Osteocyte (in vitro differentiated cells): ENCODE measurements at regions not wholly inside any gene's neighbourhood (a gene's known extent, or its start where the extent isn't known, plus 50 kb on each side); places are given as distances from the start of the nearest gene placed in this dataset.

Experiments used
- DNase-seq: peaks from one replicate; pipeline ENCODE4 v3.0.0; 2021; ENCODE audit warnings: mixed read lengths; ENCODE audit not compliant: unreplicated experiment; ENCODE audit errors: extremely low spot score
- H3K27ac Mint-ChIP-seq: one replicate; pipeline ENCODE4 v1.8.0; 2021; ENCODE audit warnings: mild to moderate bottlenecking, mixed read lengths; ENCODE audit not compliant: unreplicated experiment
- H3K27me3 Mint-ChIP-seq: one replicate; pipeline ENCODE4 v1.8.0; 2021; ENCODE audit warnings: mixed read lengths; ENCODE audit not compliant: unreplicated experiment
- H3K36me3 Mint-ChIP-seq: one replicate; pipeline ENCODE4 v1.8.0; 2021; ENCODE audit warnings: mixed read lengths; ENCODE audit not compliant: unreplicated experiment
- H3K4me1 Mint-ChIP-seq: one replicate; pipeline ENCODE4 v1.8.0; 2021; ENCODE audit warnings: mixed read lengths; ENCODE audit not compliant: unreplicated experiment
- H3K4me3 Mint-ChIP-seq: one replicate; pipeline ENCODE4 v1.8.0; 2021; ENCODE audit warnings: mild to moderate bottlenecking, moderate library complexity, mixed read lengths; ENCODE audit not compliant: unreplicated experiment
- H3K9me3 Mint-ChIP-seq: one replicate; pipeline ENCODE4 v1.8.0; 2021; ENCODE audit warnings: mixed read lengths; ENCODE audit not compliant: unreplicated experiment
- CTCF ChIP-seq: fragments of 200-600 bp; sonication (generic); IDR thresholded peaks from 2 replicates; pipeline ENCODE4 v1.5.0; 2021; ENCODE audit warnings: antibody characterized with exemption, mild to moderate bottlenecking, moderate library complexity

GRCh38 chr18:40930211-40930882, 1024.7 kb upstream of the PIK3C3 start:
- Mint-ChIP-seq H3K36me3 (no peaks in the 10 kb centered on the region), H3K27ac (no peak overlapping the region), H3K9me3 (no peaks in the 10 kb centered on the region), H3K4me3 (no peak overlapping the region), H3K4me1 (no peaks in the 10 kb centered on the region), H3K27me3 (no peaks in the 10 kb centered on the region)
- DNase-seq, result no peak
- no peak for TF ChIP-seq CTCF

- no peak for TF ChIP-seq CTCF
- Mint-ChIP-seq H3K4me3 (no peak overlapping the region), H3K4me1 (no peaks in the 10 kb centered on the region), H3K9me3 (no peaks in the 10 kb centered on the region), H3K27me3 (no peaks in the 10 kb centered on the region), H3K27ac (no peak overlapping the region), H3K36me3 (no peaks in the 10 kb centered on the region)
- no peak for DNase-seq
Measured at GRCh38 chr18:40929399-40929798, 1025.6 kb upstream of the PIK3C3 start.

- H3K27ac Mint-ChIP-seq, result no peak overlapping the region
- no peaks in the 10 kb centered on the region for H3K4me1 Mint-ChIP-seq
- TF ChIP-seq CTCF, result no peak
- no peak overlapping the region for H3K4me3 Mint-ChIP-seq
- no peaks in the 10 kb centered on the region for H3K27me3 Mint-ChIP-seq
- no peaks in the 10 kb centered on the region for H3K36me3 Mint-ChIP-seq
- H3K9me3 Mint-ChIP-seq, result no peaks in the 10 kb centered on the region
- no peak for DNase-seq
Measured at GRCh38 chr18:40926679-40927078, 1028.4 kb upstream of the PIK3C3 start.

GRCh38 chr18:40925071-40925541, 1029.9 kb upstream of the PIK3C3 start:
- TF ChIP-seq CTCF, result no peak
- Mint-ChIP-seq H3K36me3 (no peaks in the 10 kb centered on the region), H3K4me3 (no peak overlapping the region), H3K27ac (no peak overlapping the region), H3K9me3 (no peaks in the 10 kb centered on the region), H3K4me1 (no peaks in the 10 kb centered on the region), H3K27me3 (no peaks in the 10 kb centered on the region)
- no peak for DNase-seq

- no peak overlapping the region for H3K4me3 Mint-ChIP-seq
- no peaks in the 10 kb centered on the region for H3K9me3 Mint-ChIP-seq
- H3K4me1 Mint-ChIP-seq, result no peaks in the 10 kb centered on the region
- H3K27ac Mint-ChIP-seq, result no peak overlapping the region
- no peaks in the 10 kb centered on the region for H3K27me3 Mint-ChIP-seq
- TF ChIP-seq CTCF, result no peak
- DNase-seq, result no peak
- no peaks in the 10 kb centered on the region for H3K36me3 Mint-ChIP-seq
Measured at GRCh38 chr18:40921845-40922629, 1033.0 kb upstream of the PIK3C3 start.
